ENCODE measurements at regions not wholly inside any gene's neighbourhood (a gene's known extent, or its start where the extent isn't known, plus 50 kb on each side); places are given as distances from the start of the nearest gene placed in this dataset.

DNA sequence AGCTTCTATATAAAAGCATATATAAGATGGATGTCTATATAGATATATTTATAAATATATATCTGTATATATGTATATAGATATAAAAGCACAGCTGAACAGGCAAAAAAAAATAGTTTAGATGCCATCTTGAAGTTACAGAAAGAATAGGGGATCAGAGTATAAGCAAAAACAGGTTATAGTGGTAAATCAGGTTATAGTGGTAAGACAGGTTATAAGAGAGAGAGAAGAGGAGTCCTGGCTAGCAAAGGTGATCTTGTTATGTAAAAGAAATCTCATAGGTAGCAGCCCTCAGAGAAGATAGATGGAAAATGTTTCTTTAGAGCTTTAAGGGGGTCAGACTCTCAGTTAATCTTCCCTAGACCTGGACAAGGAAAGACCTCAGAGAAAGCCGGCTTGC is 1263.1 kb downstream of the PCDH7 start:
- TF ChIP-seq CTCF (IDR thresholded peaks at IDR 0.05) (no peak), ZFX (IDR thresholded peaks at IDR 0.05; ENCODE audit: borderline replicate concordance) (no peak)

Data from 22Rv1 (cell line).